IMR-90 (cell line): ENCODE measurements at regions not wholly inside any gene's neighbourhood (a gene's known extent, or its start where the extent isn't known, plus 50 kb on each side); places are given as distances from the start of the nearest gene placed in this dataset.

Experiments
- ATAC-seq: fragments of 200-7000 bp; cut with Tn5 transposase; 2 replicates; pipeline ENCODE4 v1.9.1; 2020; ENCODE audit warnings: low read depth, mild to moderate bottlenecking, moderate library complexity
- BruUV-seq: library from RNA; stranded (reverse); fragments of 400-500 nt; replicated peaks from 2 replicates; lab custom pipeline; 2021; lab: Mats Ljungman, UMichigan
- CTCF ChIA-PET: fragments of 300-600 bp; formaldehyde crosslinking; extraction: SDS; loops from one replicate; lab custom pipeline; 2021; ENCODE audit warnings: antibody characterized with exemption; lab: Yijun Ruan, JAX
- POLR2A ChIA-PET: fragments of 300-600 bp; sonication (Branson Sonifier 250); formaldehyde crosslinking; loops from one replicate; lab custom pipeline; 2022; ENCODE audit warnings: antibody characterized with exemption; ENCODE audit not compliant: unreplicated experiment; lab: Charles Lee
- DNase-seq: peaks from one replicate; pipeline ENCODE4 v3.0.0; 2013
- H2AFZ ChIP-seq: replicated peaks from 2 replicates; pipeline ENCODE3; 2013; ENCODE audit warnings: low read length, mild to moderate bottlenecking; ENCODE audit not compliant: poor library complexity
- H2AK5ac ChIP-seq: 2 replicates; pipeline ENCODE4 v1.6.1; 2013; ENCODE audit warnings: low read depth, low read length, inconsistent platforms
- H2AK9ac ChIP-seq: replicated peaks from 2 replicates; pipeline ENCODE3; 2013; ENCODE audit warnings: mild to moderate bottlenecking, low read depth, low read length, moderate library complexity; ENCODE audit not compliant: poor library complexity
- H2BK120ac ChIP-seq: 2 replicates; pipeline ENCODE4 v1.6.1; 2013; ENCODE audit warnings: low read depth, low read length, inconsistent platforms
- H2BK15ac ChIP-seq: 3 replicates; pipeline ENCODE4 v1.6.1; 2013; ENCODE audit warnings: low read depth, low read length, inconsistent platforms
- H2BK20ac ChIP-seq: 2 replicates; pipeline ENCODE4 v1.6.1; 2013; ENCODE audit warnings: low read depth, mild to moderate bottlenecking, inconsistent platforms, low read length, moderate library complexity
- H2BK5ac ChIP-seq: 2 replicates; pipeline ENCODE4 v1.6.1; 2013; ENCODE audit warnings: mild to moderate bottlenecking, low read depth, low read length, inconsistent platforms; ENCODE audit not compliant: poor library complexity, severe bottlenecking
- H3K14ac ChIP-seq: replicated peaks from 2 replicates; pipeline ENCODE4 v1.6.1; 2013; ENCODE audit warnings: low read depth, low read length, inconsistent platforms
- H3K18ac ChIP-seq: 2 replicates; pipeline ENCODE4 v1.6.1; 2013; ENCODE audit warnings: low read depth, low read length, control low read depth
- H3K23ac ChIP-seq: 2 replicates; pipeline ENCODE4 v1.6.1; 2013; ENCODE audit warnings: low read depth, low read length, inconsistent platforms
- H3K27ac ChIP-seq: 2 replicates; pipeline ENCODE4 v1.5.1; 2013; ENCODE audit warnings: mild to moderate bottlenecking, control low read depth, low read length; ENCODE audit not compliant: insufficient read depth
- H3K27me3 ChIP-seq: 2 replicates; pipeline ENCODE4 v1.6.1; 2013; ENCODE audit warnings: low read length; ENCODE audit not compliant: control insufficient read depth, insufficient read depth
- H3K36me3 ChIP-seq: 2 replicates; pipeline ENCODE4 v1.6.1; 2013; ENCODE audit warnings: low read length, mixed read lengths; ENCODE audit not compliant: control insufficient read depth, insufficient read depth
- H3K4ac ChIP-seq: 2 replicates; pipeline ENCODE4 v1.6.1; 2013; ENCODE audit warnings: low read depth, low read length, inconsistent platforms
- H3K4me1 ChIP-seq: 2 replicates; pipeline ENCODE4 v1.6.1; 2013; ENCODE audit warnings: low read length, mixed read lengths; ENCODE audit not compliant: control insufficient read depth, insufficient read depth
- H3K4me2 ChIP-seq: 2 replicates; pipeline ENCODE4 v1.6.1; 2013; ENCODE audit warnings: low read depth, mild to moderate bottlenecking, control low read depth, low read length, moderate library complexity
- H3K4me3 ChIP-seq: 2 replicates; pipeline ENCODE4 v1.5.1; 2013; ENCODE audit warnings: low read depth, mild to moderate bottlenecking, control low read depth, low read length, moderate library complexity; ENCODE audit not compliant: insufficient read depth
- H3K56ac ChIP-seq: 2 replicates; pipeline ENCODE4 v1.6.1; 2013; ENCODE audit warnings: low read length, inconsistent platforms; ENCODE audit not compliant: insufficient read depth; ENCODE audit errors: extremely low read depth
- H3K79me1 ChIP-seq, 2 experiments: 2 replicates each; pipeline ENCODE4 v1.6.1; 2013; ENCODE audit warnings: low read length in 2 of 2, inconsistent platforms in 1 of 2, low read depth in 1 of 2
- H3K9ac ChIP-seq: 2 replicates; pipeline ENCODE4 v1.6.1; 2013; ENCODE audit warnings: low read depth, low read length, control low read depth
- H3K9me1 ChIP-seq: 2 replicates; pipeline ENCODE4 v1.6.1; 2013; ENCODE audit warnings: low read length, inconsistent platforms; ENCODE audit not compliant: insufficient read depth
- H3K9me3 ChIP-seq: 2 replicates; pipeline ENCODE4 v1.6.1; 2013; ENCODE audit warnings: low read length; ENCODE audit not compliant: control insufficient read depth, insufficient read depth
- H4K20me1 ChIP-seq: 2 replicates; pipeline ENCODE4 v1.6.1; 2013; ENCODE audit warnings: low read length, inconsistent platforms; ENCODE audit not compliant: insufficient read depth
- H4K5ac ChIP-seq: 2 replicates; pipeline ENCODE4 v1.6.1; 2013; ENCODE audit warnings: mild to moderate bottlenecking, low read depth, low read length, control low read depth
- H4K8ac ChIP-seq, 2 experiments: 2 replicates each; pipeline ENCODE4 v1.6.1; 2013; ENCODE audit warnings: low read depth in 2 of 2, low read length in 2 of 2, control low read depth in 1 of 2, inconsistent platforms in 1 of 2
- H4K91ac ChIP-seq: 2 replicates; pipeline ENCODE4 v1.6.1; 2013; ENCODE audit warnings: low read depth, low read length, inconsistent platforms; ENCODE audit not compliant: insufficient read depth
- BHLHE40 ChIP-seq: fragments of 150-350 bp; IDR thresholded peaks from 2 replicates; pipeline ENCODE4 v1.6.1; 2016; ENCODE audit warnings: mild to moderate bottlenecking, low read depth, low read length
- CEBPB ChIP-seq: IDR thresholded peaks from 2 replicates; pipeline ENCODE4 v1.6.1; 2012; ENCODE audit warnings: low read depth, low read length, improper control_type of control experiment
- CHD1 ChIP-seq: IDR thresholded peaks from 2 replicates; pipeline ENCODE4 v1.6.1; 2012; ENCODE audit warnings: low read depth, low read length, improper control_type of control experiment
- CTCF ChIP-seq: conservative IDR thresholded peaks from 2 replicates; pipeline ENCODE4 v1.5.1; 2012; ENCODE audit warnings: mild to moderate bottlenecking, low read depth, low read length, improper control_type of control experiment
- ELK1 ChIP-seq: fragments of 150-350 bp; IDR thresholded peaks from 2 replicates; pipeline ENCODE4 v1.6.1; 2016; ENCODE audit warnings: low read depth, mild to moderate bottlenecking, low read length, moderate library complexity, borderline replicate concordance
- MAFK ChIP-seq: IDR thresholded peaks from 2 replicates; pipeline ENCODE4 v1.6.1; 2012; ENCODE audit warnings: low read depth, low read length, improper control_type of control experiment
- MAZ ChIP-seq: IDR thresholded peaks from 2 replicates; pipeline ENCODE4 v1.6.1; 2012; ENCODE audit warnings: low read depth, mild to moderate bottlenecking, low read length, improper control_type of control experiment, moderate library complexity, borderline replicate concordance
- MXI1 ChIP-seq: IDR thresholded peaks from 2 replicates; pipeline ENCODE4 v1.6.1; 2012; ENCODE audit warnings: low read depth, mild to moderate bottlenecking, low read length, moderate library complexity, borderline replicate concordance
- NFE2L2 ChIP-seq: fragments of 150-350 bp; IDR thresholded peaks from 2 replicates; pipeline ENCODE4 v1.6.1; 2016; ENCODE audit warnings: low read depth, mild to moderate bottlenecking, low read length
- POLR2A ChIP-seq: IDR thresholded peaks from 2 replicates; pipeline ENCODE4 v1.6.1; 2012; ENCODE audit warnings: mild to moderate bottlenecking, low read depth, low read length
- RAD21 ChIP-seq: IDR thresholded peaks from 2 replicates; pipeline ENCODE4 v1.6.1; 2012; ENCODE audit warnings: low read length, improper control_type of control experiment
- RFX5 ChIP-seq: IDR thresholded peaks from 2 replicates; pipeline ENCODE4 v1.8.0; 2012; ENCODE audit warnings: low read depth, mild to moderate bottlenecking, low read length, moderate library complexity
- WGBS, 2 experiments: methylation state at CpG; one replicate each; pipeline versions ENCODE4 v1.1.5 to v1.1.7; 2013; ENCODE audit warnings: missing lambda C conversion rate in 2 of 2; ENCODE audit not compliant: insufficient read length in 1 of 2; ENCODE audit errors: extremely low coverage in 2 of 2; 5-methylcytosine and 5-hydroxymethylcytosine counted together
- dilution Hi-C: fragments of 300-500 bp; cut with HindIII; formaldehyde crosslinking; loops from one replicate; pipeline ENCODE4 v1.14.3; 2018; ENCODE audit warnings: low sequenced_read_pairs; ENCODE audit not compliant: unreplicated experiment
- in situ Hi-C: fragments of 300-500 bp; cut with MboI; formaldehyde crosslinking; loops from 3 replicates; pipeline ENCODE4 v1.14.3; 2019; ENCODE audit warnings: low sequenced_read_pairs, inconsistent platforms, mixed read lengths
- intact Hi-C: fragments of 100-400 bp; cut with micrococcal nuclease; formaldehyde crosslinking; loops from 2 replicates; pipeline ENCODE4 v1.10.0; 2022
- TF ChIP-seq, protein P1 (sequence below): fragments of 150-350 bp; IDR thresholded peaks from 2 replicates; pipeline ENCODE4 v1.6.1; 2017; ENCODE audit warnings: mild to moderate bottlenecking, antibody characterized with exemption, low read length, low read depth

DNA sequence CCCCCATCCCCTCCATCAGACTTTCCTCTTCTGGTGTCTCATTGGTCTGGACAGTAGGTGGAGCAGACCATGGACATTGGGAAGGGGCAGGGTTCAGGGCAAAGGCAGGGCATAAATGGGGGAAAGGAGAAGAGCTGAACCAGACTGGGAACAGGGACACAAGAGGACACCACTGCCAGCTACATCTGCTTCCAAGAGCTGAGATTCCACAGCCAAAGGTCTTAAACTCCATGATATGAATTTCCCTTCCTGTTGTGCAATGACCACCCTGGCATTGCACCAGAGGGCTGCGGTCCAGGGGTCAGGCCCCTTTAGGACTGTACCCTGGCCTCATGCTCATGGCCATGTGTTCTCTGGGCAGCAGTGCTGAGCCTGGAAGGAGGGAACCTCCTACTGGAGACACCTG, 137.9 kb downstream of the MAFB start:
- intact Hi-C loops (no loop called here), in situ Hi-C loops (no loop called here), dilution Hi-C loops (no loop called here)
- BruUV-seq = no TSS peak
- Histone ChIP-seq H4K20me1 (no peaks in the 10 kb centered on the region), H4K8ac (no peak overlapping the region), H3K18ac (no peak overlapping the region), H3K36me3 (no peaks in the 10 kb centered on the region), H4K91ac (no peak overlapping the region), H3K4me3 (no peak overlapping the region), H3K27me3 (no peaks in the 10 kb centered on the region; the same call in 1 of the 2 replicates), H2AFZ (no peak overlapping the region), H3K9ac (no peak overlapping the region), H2AK5ac (no peak overlapping the region), H3K9me1 (no peaks in the 10 kb centered on the region; the same call in 1 of the 2 replicates), H3K56ac (no peak overlapping the region), H2BK5ac (no peak overlapping the region), H3K4me1 (no peaks in the 10 kb centered on the region), H2BK20ac (no peak overlapping the region), H3K4ac (no peak overlapping the region), H3K79me1 (no peaks in the 10 kb centered on the region), H3K14ac (no peak overlapping the region), H3K4me2 (no peak overlapping the region), H3K9me3 (no peaks in the 10 kb centered on the region), H4K5ac (no peak overlapping the region), H3K27ac (no peak overlapping the region), H3K23ac (no peak overlapping the region), H2BK15ac (no peak overlapping the region), H2BK120ac (no peak overlapping the region), H2AK9ac (peak overlapping the region; percentile 31)
- no CpG with 5 or more reads among the region's 1 CpG for WGBS, 2 experiments
- no peak for TF ChIP-seq CHD1
- TF ChIP-seq MXI1 = no peak
- TF ChIP-seq RAD21 = no peak
- TF ChIP-seq CEBPB = no peak
- TF ChIP-seq MAZ = no peak
- TF ChIP-seq, protein P1, sequence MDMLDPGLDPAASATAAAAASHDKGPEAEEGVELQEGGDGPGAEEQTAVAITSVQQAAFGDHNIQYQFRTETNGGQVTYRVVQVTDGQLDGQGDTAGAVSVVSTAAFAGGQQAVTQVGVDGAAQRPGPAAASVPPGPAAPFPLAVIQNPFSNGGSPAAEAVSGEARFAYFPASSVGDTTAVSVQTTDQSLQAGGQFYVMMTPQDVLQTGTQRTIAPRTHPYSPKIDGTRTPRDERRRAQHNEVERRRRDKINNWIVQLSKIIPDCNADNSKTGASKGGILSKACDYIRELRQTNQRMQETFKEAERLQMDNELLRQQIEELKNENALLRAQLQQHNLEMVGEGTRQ = no peak
- no peak for TF ChIP-seq ELK1
- no peak for TF ChIP-seq RFX5
- no peak for TF ChIP-seq CTCF
- TF ChIP-seq MAFK = no peak
- TF ChIP-seq POLR2A = no peak
- no peak for TF ChIP-seq NFE2L2
- TF ChIP-seq BHLHE40 = no peak
- no peak for ATAC-seq
- no peak for DNase-seq
- CTCF ChIA-PET = no interaction called here
- POLR2A ChIA-PET = no interaction called here
